ENCODE measurements at regions not wholly inside any gene's neighbourhood (a gene's known extent, or its start where the extent isn't known, plus 50 kb on each side); places are given as distances from the start of the nearest gene placed in this dataset.

DNA sequence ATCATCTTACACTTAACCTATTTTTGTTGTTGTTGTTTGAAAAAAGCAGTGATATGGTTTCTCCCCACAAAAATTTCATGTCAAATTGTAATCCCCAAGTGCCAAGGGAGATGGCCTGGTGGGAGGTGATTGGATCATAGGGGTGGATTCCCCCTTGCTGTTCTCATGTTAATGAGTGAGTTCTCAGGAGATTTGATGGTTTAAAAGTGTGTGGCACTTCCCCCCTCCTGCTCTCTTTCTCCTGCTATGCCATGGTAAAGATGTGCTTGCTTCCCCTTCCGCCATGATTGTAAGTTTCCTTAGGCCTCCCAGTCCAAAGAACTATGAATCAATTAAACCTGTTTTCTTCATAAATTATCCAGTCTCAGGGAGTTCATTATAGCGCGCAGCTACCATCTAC is 1362.7 kb upstream of the FAM98A start:
- Histone ChIP-seq H3K18ac (ENCODE audit: extremely low read depth, low read length) (no peak overlapping the region), H3K56ac (replicated peaks; ENCODE audit: insufficient read length, low read depth, low read length) (no peak overlapping the region), H2BK120ac (replicated peaks; ENCODE audit: low read depth, low read length) (no peak overlapping the region), H2BK12ac (ENCODE audit: low read depth, low read length) (no peak overlapping the region), H3K36me3 (ENCODE audit: control insufficient read depth in 2 of 4, insufficient read depth in 4 of 4, low read length in 3 of 4) (no peaks in the 10 kb centered on the region), H2BK20ac (ENCODE audit: low read length) (no peak overlapping the region), H3K79me2 (ENCODE audit: control insufficient read depth in 1 of 2, insufficient read depth in 2 of 2, low read length in 2 of 2) (no peaks in the 10 kb centered on the region), H4K91ac (replicated peaks; ENCODE audit: insufficient read length, low read length) (no peak overlapping the region), H2AK5ac (ENCODE audit: low read depth, low read length) (no peak overlapping the region), H3K14ac (ENCODE audit: insufficient read length) (no peak overlapping the region), H3K4me1 (replicated peaks in 1 of 4; ENCODE audit: control insufficient read depth in 3 of 4, insufficient read depth in 4 of 4, low read length in 3 of 4) (no peaks in the 10 kb centered on the region), H3K4me2 (ENCODE audit: insufficient read depth in 1 of 2, low read depth in 2 of 2, low read length in 2 of 2) (no peak overlapping the region), H3K23ac (ENCODE audit: insufficient read length) (no peak overlapping the region), H4K20me1 (replicated peaks in 1 of 2; ENCODE audit: control insufficient read depth in 1 of 2, insufficient read depth in 2 of 2, low read length in 2 of 2) (no peaks in the 10 kb centered on the region), H4K5ac (ENCODE audit: insufficient read length, low read depth, low read length) (peak overlapping the region; percentile 9), H3K23me2 (ENCODE audit: low read depth, low read length) (no peaks in the 10 kb centered on the region; the same call in 1 of the 2 replicates), H4K8ac (ENCODE audit: extremely low read depth, insufficient read depth, low read length) (no peak overlapping the region), H3K27ac (ENCODE audit: low read depth, low read length) (no peak overlapping the region), H3K79me1 (ENCODE audit: low read depth, low read length) (no peaks in the 10 kb centered on the region), H3K27me3 (replicated peaks in 1 of 4; ENCODE audit: control insufficient read depth in 3 of 4, extremely low read depth in 1 of 4, insufficient read depth in 3 of 4, low read length in 3 of 4) (no peaks in the 10 kb centered on the region), H3K9me3 (ENCODE audit: insufficient read depth in 2 of 2, low read depth in 1 of 2, low read length in 1 of 2) (no peaks in the 10 kb centered on the region), H3K4me3 (ENCODE audit: extremely low read depth in 1 of 4, insufficient read depth in 2 of 4, low read depth in 3 of 4, low read length in 4 of 4) (no peak overlapping the region), H2BK15ac (ENCODE audit: low read length) (no peak overlapping the region), H3K4ac (replicated peaks; ENCODE audit: insufficient read length, low read depth, low read length) (no peak overlapping the region), H3K9ac (replicated peaks in 1 of 4; ENCODE audit: extremely low read depth in 1 of 4, low read depth in 3 of 4, low read length in 3 of 4) (no peak overlapping the region), H2AFZ (ENCODE audit: low read length) (no peak overlapping the region), H2BK5ac (ENCODE audit: low read depth, low read length) (no peak overlapping the region)
- ChIA-PET POLR2A (ENCODE audit: partially characterized antibody) (no interaction called here), CTCF (ENCODE audit: partially characterized antibody) (no interaction called here)
- TF ChIP-seq ZNF274 (IDR thresholded peaks at IDR 0.05; ENCODE audit: borderline replicate concordance, extremely low read depth, low read length) (no peak), BACH1 (IDR thresholded peaks at IDR 0.05; ENCODE audit: low read length) (no peak), EZH2 (IDR thresholded peaks at IDR 0.05; ENCODE audit: low read depth, low read length, severe bottlenecking) (no peak), RBBP5 (IDR thresholded peaks at IDR 0.05; ENCODE audit: borderline replicate concordance, low read depth, low read length) (no peak), YY1 (IDR thresholded peaks at IDR 0.05; ENCODE audit: low read depth, low read length) (no peak), TAF7 (optimal IDR thresholded peaks at IDR 0.05; ENCODE audit: borderline replicate concordance, low read depth, low read length) (no peak), SP1 (IDR thresholded peaks at IDR 0.05; ENCODE audit: low read depth, low read length) (no peak), SUZ12 (IDR thresholded peaks at IDR 0.05; ENCODE audit: low read length) (no peak), PHF8 (conservative IDR thresholded peaks at IDR 0.05; ENCODE audit: low read depth, low read length) (no peak), SRF (IDR thresholded peaks at IDR 0.05; ENCODE audit: low read depth, low read length) (no peak), BRCA1 (IDR thresholded peaks at IDR 0.05; ENCODE audit: low read depth, low read length) (no peak), KDM1A (IDR thresholded peaks at IDR 0.05; ENCODE audit: borderline replicate concordance, low read length) (no peak), HDAC2 (IDR thresholded peaks at IDR 0.05; ENCODE audit: borderline replicate concordance in 1 of 2, low read depth in 2 of 2, low read length in 2 of 2) (no peak)
- TF ChIP-seq, protein P1, sequence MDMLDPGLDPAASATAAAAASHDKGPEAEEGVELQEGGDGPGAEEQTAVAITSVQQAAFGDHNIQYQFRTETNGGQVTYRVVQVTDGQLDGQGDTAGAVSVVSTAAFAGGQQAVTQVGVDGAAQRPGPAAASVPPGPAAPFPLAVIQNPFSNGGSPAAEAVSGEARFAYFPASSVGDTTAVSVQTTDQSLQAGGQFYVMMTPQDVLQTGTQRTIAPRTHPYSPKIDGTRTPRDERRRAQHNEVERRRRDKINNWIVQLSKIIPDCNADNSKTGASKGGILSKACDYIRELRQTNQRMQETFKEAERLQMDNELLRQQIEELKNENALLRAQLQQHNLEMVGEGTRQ (IDR thresholded peaks at IDR 0.05; ENCODE audit: low read length): no peak
- whole genome bisulfite sequencing, 2 experiments (ENCODE audit: extremely low coverage in 1 of 2, insufficient coverage in 1 of 2, insufficient read length in 1 of 2, insufficient replicate concordance in 2 of 2, low coverage in 1 of 2, low lambda C conversion rate in 2 of 2, missing lambda C conversion rate in 1 of 2): 91% methylated on average over 3 of the region's 3 CpGs; no CpG with 5 or more reads in 1 of the 2 experiments
- peak; percentile 92 for FAIRE-seq
- DNase-seq (ENCODE audit: low read depth in 1 of 2, low spot score in 2 of 2): peak in 1 of 2 experiments; percentile 3

Measured in H1 (cell line).